Stimulated activated naive CD8-positive, alpha-beta T cell treated with anti-CD3 and anti-CD28 coated beads, Interleukin-15, Interleukin-2, amounts not matched to agents 100 U/mL and 50 U/mL, for 24 hours (primary cell): ENCODE measurements at regions not wholly inside any gene's neighbourhood (a gene's known extent, or its start where the extent isn't known, plus 50 kb on each side); places are given as distances from the start of the nearest gene placed in this dataset.

Source experiments
- ATAC-seq: fragments of 150-1000 bp; cut with Tn5 transposase; one replicate; pipeline ENCODE4 v1.10.0; 2021
- DNase-seq: peaks from one replicate; pipeline ENCODE4 v3.0.0; 2021

GRCh38 chr13:27014406-27015359, 156.9 kb downstream of the USP12 start:
- ATAC-seq = no peak
- no peak for DNase-seq

- no peak for DNase-seq
Measured at GRCh38 chr13:27012482-27013197, 159.0 kb downstream of the USP12 start.

GRCh38 chr13:27011661-27012060, 159.9 kb downstream of the USP12 start:
- DNase-seq (no peak), ATAC-seq (no peak)

More at GRCh38 chr13:27012482-27013197, 159.0 kb downstream of the USP12 start:
- peak; percentile 52 for ATAC-seq

- DNase-seq (no peak), ATAC-seq (no peak)
Measured at GRCh38 chr13:27008733-27009132, 162.9 kb downstream of the USP12 start.

GRCh38 chr13:27007166-27007565, 164.4 kb downstream of the USP12 start:
- ATAC-seq (no peak), DNase-seq (no peak)

GRCh38 chr13:27006519-27007161, 165.0 kb downstream of the USP12 start:
- DNase-seq = no peak
- peak; percentile 58 for ATAC-seq

GRCh38 chr13:27005976-27006518, 165.6 kb downstream of the USP12 start:
- ATAC-seq (no peak), DNase-seq (no peak)

GRCh38 chr13:27005556-27005955, 166.1 kb downstream of the USP12 start:
- ATAC-seq (no peak), DNase-seq (no peak)

GRCh38 chr13:27004866-27005265, 166.7 kb downstream of the USP12 start:
- ATAC-seq (no peak), DNase-seq (no peak)

GRCh38 chr13:27004326-27004725, 167.3 kb downstream of the USP12 start:
- no peak for DNase-seq
- ATAC-seq = no peak

- ATAC-seq = no peak
- DNase-seq = no peak
Measured at GRCh38 chr13:27001705-27002104, 169.9 kb downstream of the USP12 start.

GRCh38 chr13:27000686-27001085, 170.9 kb downstream of the USP12 start:
- ATAC-seq = no peak

GRCh38 chr13:26999499-26999898, 172.1 kb downstream of the USP12 start:
- DNase-seq (no peak), ATAC-seq (no peak)

More at GRCh38 chr13:27000686-27001085, 170.9 kb downstream of the USP12 start:
- no peak for DNase-seq

- no peak for ATAC-seq
- no peak for DNase-seq
Measured at GRCh38 chr13:26998292-26998691, 173.3 kb downstream of the USP12 start.

- ATAC-seq = peak; percentile 22
- no peak for DNase-seq
Measured at GRCh38 chr13:26996965-26997752, 174.5 kb downstream of the USP12 start.

- no peak for DNase-seq
- ATAC-seq = no peak
Measured at GRCh38 chr13:26995159-26995558, 176.5 kb downstream of the USP12 start.

GRCh38 chr13:26993780-26994179, 177.8 kb downstream of the USP12 start:
- ATAC-seq = no peak
- no peak for DNase-seq

- DNase-seq = no peak
- no peak for ATAC-seq
Measured at GRCh38 chr13:26992951-26993719, 178.5 kb downstream of the USP12 start.

- DNase-seq (no peak), ATAC-seq (no peak)
Measured at GRCh38 chr13:26991508-26992181, 180.0 kb downstream of the USP12 start.
